ENCODE measurements at regions not wholly inside any gene's neighbourhood (a gene's known extent, or its start where the extent isn't known, plus 50 kb on each side); places are given as distances from the start of the nearest gene placed in this dataset.

GRCh38 chr5:71834601-71835000 lies 115.5 kb downstream of the CARTPT start:
- Histone ChIP-seq H3K9me3 (no peaks in the 10 kb centered on the region), H3K4me3 (no peak overlapping the region), H3K4me1 (peaks cover 27% of the 10 kb centered on the region), H3K27ac (no peak overlapping the region), H3K4me2 (no peak overlapping the region)
- FAIRE-seq: no peak
- ATAC-seq: no peak
- TF ChIP-seq POLR2AphosphoS2 (conservative IDR thresholded peaks at IDR 0.05; ENCODE audit: low read length) (no peak), JUNB (IDR thresholded peaks at IDR 0.05) (no peak), RFX5 (IDR thresholded peaks at IDR 0.05) (no peak), RCOR1 (IDR thresholded peaks at IDR 0.05; ENCODE audit: low read depth, low read length) (no peak), ELK1 (IDR thresholded peaks at IDR 0.05; ENCODE audit: low read depth, low read length) (no peak), NPAS2 (CRISPR knock-in tag; IDR thresholded peaks at IDR 0.05; ENCODE audit: borderline replicate concordance) (no peak), ZFP36 (IDR thresholded peaks at IDR 0.05; ENCODE audit: borderline replicate concordance, partially characterized antibody) (no peak), HOXB13 (CRISPR knock-in tag; IDR thresholded peaks at IDR 0.05; ENCODE audit: low read depth) (no peak), MAZ (IDR thresholded peaks at IDR 0.05; ENCODE audit: borderline replicate concordance, low read depth, low read length) (no peak), EHMT2 (IDR thresholded peaks at IDR 0.05; ENCODE audit: low read depth) (no peak), KDM5A (IDR thresholded peaks at IDR 0.05) (no peak), CEBPB (IDR thresholded peaks at IDR 0.05) (no peak), KDM1A (IDR thresholded peaks at IDR 0.05; ENCODE audit: low read depth) (no peak)
- TF ChIP-seq, protein P1, sequence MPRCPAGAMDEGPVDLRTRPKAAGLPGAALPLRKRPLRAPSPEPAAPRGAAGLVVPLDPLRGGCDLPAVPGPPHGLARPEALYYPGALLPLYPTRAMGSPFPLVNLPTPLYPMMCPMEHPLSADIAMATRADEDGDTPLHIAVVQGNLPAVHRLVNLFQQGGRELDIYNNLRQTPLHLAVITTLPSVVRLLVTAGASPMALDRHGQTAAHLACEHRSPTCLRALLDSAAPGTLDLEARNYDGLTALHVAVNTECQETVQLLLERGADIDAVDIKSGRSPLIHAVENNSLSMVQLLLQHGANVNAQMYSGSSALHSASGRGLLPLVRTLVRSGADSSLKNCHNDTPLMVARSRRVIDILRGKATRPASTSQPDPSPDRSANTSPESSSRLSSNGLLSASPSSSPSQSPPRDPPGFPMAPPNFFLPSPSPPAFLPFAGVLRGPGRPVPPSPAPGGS (IDR thresholded peaks at IDR 0.05): no peak
- TF ChIP-seq, protein P2, sequence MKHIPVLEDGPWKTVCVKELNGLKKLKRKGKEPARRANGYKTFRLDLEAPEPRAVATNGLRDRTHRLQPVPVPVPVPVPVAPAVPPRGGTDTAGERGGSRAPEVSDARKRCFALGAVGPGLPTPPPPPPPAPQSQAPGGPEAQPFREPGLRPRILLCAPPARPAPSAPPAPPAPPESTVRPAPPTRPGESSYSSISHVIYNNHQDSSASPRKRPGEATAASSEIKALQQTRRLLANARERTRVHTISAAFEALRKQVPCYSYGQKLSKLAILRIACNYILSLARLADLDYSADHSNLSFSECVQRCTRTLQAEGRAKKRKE (CRISPR knock-in tag; IDR thresholded peaks at IDR 0.05; ENCODE audit: low read depth): no peak
- TF ChIP-seq, protein P3, sequence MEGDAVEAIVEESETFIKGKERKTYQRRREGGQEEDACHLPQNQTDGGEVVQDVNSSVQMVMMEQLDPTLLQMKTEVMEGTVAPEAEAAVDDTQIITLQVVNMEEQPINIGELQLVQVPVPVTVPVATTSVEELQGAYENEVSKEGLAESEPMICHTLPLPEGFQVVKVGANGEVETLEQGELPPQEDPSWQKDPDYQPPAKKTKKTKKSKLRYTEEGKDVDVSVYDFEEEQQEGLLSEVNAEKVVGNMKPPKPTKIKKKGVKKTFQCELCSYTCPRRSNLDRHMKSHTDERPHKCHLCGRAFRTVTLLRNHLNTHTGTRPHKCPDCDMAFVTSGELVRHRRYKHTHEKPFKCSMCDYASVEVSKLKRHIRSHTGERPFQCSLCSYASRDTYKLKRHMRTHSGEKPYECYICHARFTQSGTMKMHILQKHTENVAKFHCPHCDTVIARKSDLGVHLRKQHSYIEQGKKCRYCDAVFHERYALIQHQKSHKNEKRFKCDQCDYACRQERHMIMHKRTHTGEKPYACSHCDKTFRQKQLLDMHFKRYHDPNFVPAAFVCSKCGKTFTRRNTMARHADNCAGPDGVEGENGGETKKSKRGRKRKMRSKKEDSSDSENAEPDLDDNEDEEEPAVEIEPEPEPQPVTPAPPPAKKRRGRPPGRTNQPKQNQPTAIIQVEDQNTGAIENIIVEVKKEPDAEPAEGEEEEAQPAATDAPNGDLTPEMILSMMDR (IDR thresholded peaks at IDR 0.05): no peak
- CTCF ChIA-PET: no interaction called here
- no peak for DNase-seq (ENCODE audit: low read depth in 1 of 2, low spot score in 1 of 2)
- WGBS (ENCODE audit: missing lambda C conversion rate): 89% methylated on average over 2 of the region's 2 CpGs
- POLR2A ChIA-PET: no interaction called here

- ChIA-PET CTCF (interaction anchor here (1.2 kb wide), 1 partner anchor 9 kb away, joined by 3 read pairs; no protein-coding TSS in a partner anchor), POLR2A (no interaction called here)
- Histone ChIP-seq H3K4me3 (no peak overlapping the region), H3K4me2 (no peak overlapping the region), H3K27ac (no peak overlapping the region), H3K9me3 (no peaks in the 10 kb centered on the region), H3K4me1 (peaks cover 16% of the 10 kb centered on the region)
- no peak for FAIRE-seq
- peak; percentile 10 to 12 for DNase-seq (ENCODE audit: low read depth in 1 of 2, low spot score in 1 of 2)
- peak; percentile 35 to 51; a peak in 3 of 6 replicates for ATAC-seq
- no peak for TF ChIP-seq FOSB (CRISPR knock-in tag; IDR thresholded peaks at IDR 0.05)
- no peak for TF ChIP-seq HOXB5 (CRISPR knock-in tag; IDR thresholded peaks at IDR 0.05)
- TF ChIP-seq ESRRA (IDR thresholded peaks at IDR 0.05; ENCODE audit: borderline replicate concordance, low read length): no peak
- no peak for TF ChIP-seq RARB (CRISPR knock-in tag; IDR thresholded peaks at IDR 0.05)
- no peak for TF ChIP-seq KDM5A (IDR thresholded peaks at IDR 0.05)
- peak; percentile 44 for TF ChIP-seq SMC3 (IDR thresholded peaks at IDR 0.05)
- TF ChIP-seq, protein P1 (IDR thresholded peaks at IDR 0.05): no peak
- TF ChIP-seq GATA3 (IDR thresholded peaks at IDR 0.05; ENCODE audit: borderline replicate concordance): no peak
- TF ChIP-seq CBX8 (IDR thresholded peaks at IDR 0.05): no peak
- TF ChIP-seq PBX3 (IDR thresholded peaks at IDR 0.05): no peak
- no peak for TF ChIP-seq HMGXB4 (CRISPR knock-in tag; IDR thresholded peaks at IDR 0.05; ENCODE audit: borderline replicate concordance)
- TF ChIP-seq, protein P4, sequence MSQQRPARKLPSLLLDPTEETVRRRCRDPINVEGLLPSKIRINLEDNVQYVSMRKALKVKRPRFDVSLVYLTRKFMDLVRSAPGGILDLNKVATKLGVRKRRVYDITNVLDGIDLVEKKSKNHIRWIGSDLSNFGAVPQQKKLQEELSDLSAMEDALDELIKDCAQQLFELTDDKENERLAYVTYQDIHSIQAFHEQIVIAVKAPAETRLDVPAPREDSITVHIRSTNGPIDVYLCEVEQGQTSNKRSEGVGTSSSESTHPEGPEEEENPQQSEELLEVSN (IDR thresholded peaks at IDR 0.05; ENCODE audit: borderline replicate concordance, low read depth): no peak
- TF ChIP-seq ELK1 (IDR thresholded peaks at IDR 0.05; ENCODE audit: low read depth, low read length): no peak
- no peak for TF ChIP-seq POLR2A (IDR thresholded peaks at IDR 0.05; ENCODE audit: low read length)
These were observed 117.0 kb downstream of the CARTPT start for GRCh38 chr5:71836084-71836483.

Measured in A549 (cell line).